Lower leg skin (tissue), 3 donors: ENCODE measurements at regions not wholly inside any gene's neighbourhood (a gene's known extent, or its start where the extent isn't known, plus 50 kb on each side); places are given as distances from the start of the nearest gene placed in this dataset.

Source experiments
- CTCF ChIP-seq, 3 donors: fragments of 450-650 bp; IDR thresholded peaks; one replicate each; pipeline ENCODE4 v1.5.1; 2016; ENCODE audit warnings: antibody characterized with exemption in 3 of 3, mild to moderate bottlenecking in 3 of 3, moderate library complexity in 2 of 3
- POLR2A ChIP-seq, 2 donors: fragments of 450-650 bp; IDR thresholded peaks; one replicate each; pipeline ENCODE4 v1.6.1; 2016 to 2017; ENCODE audit warnings: antibody characterized with exemption in 2 of 2, mild to moderate bottlenecking in 1 of 2, moderate library complexity in 1 of 2

- TF ChIP-seq POLR2A (IDR thresholded peaks at IDR 0.05) (no peak), CTCF (IDR thresholded peaks at IDR 0.05) (no peak)
Measured at GRCh38 chr17:69959283-69959682, 115.7 kb upstream of the KCNJ16 start.
